SK-N-SH (cell line): ENCODE measurements at regions not wholly inside any gene's neighbourhood (a gene's known extent, or its start where the extent isn't known, plus 50 kb on each side); places are given as distances from the start of the nearest gene placed in this dataset.

Experiments
- CTCF ChIA-PET: fragments of 300-600, 350-600 bp; formaldehyde crosslinking; extraction: SDS; loops from one replicate; lab custom pipeline; 2021; lab: Yijun Ruan, JAX
- POLR2A ChIA-PET: fragments of 350-600 bp; sonication (Branson Sonifier 250); formaldehyde crosslinking; extraction: SDS; loops from one replicate; lab custom pipeline; 2020; ENCODE audit warnings: antibody characterized with exemption, inconsistent platforms; lab: Yijun Ruan, JAX
- DNase-seq: peaks from one replicate; pipeline ENCODE4 v3.0.0; 2012
- H2AFZ ChIP-seq: fragments of 200-600 bp; sonication (generic); 2 replicates; pipeline ENCODE4 v1.8.1; 2016; ENCODE audit warnings: antibody characterized with exemption, mild to moderate bottlenecking, low read depth
- H3F3A ChIP-seq: fragments of 200-600 bp; sonication (generic); replicated peaks from 2 replicates; pipeline ENCODE3; 2016; ENCODE audit warnings: antibody characterized with exemption, mild to moderate bottlenecking; ENCODE audit not compliant: insufficient read depth
- H3K27ac ChIP-seq, 2 experiments: fragments of 200-500 bp in 1 of 2; fragments of 200-600 bp in 1 of 2; sonication (Bioruptor generic) in 1 of 2; sonication (generic), shearing (Covaris generic) in 1 of 2; 2 replicates each; pipeline versions ENCODE4 v1.5.1 to v1.6.1; 2014 to 2016; ENCODE audit warnings: low read depth in 2 of 2, inconsistent platforms in 1 of 2, low read length in 1 of 2, mild to moderate bottlenecking in 1 of 2, mixed read lengths in 1 of 2
- H3K27me3 ChIP-seq: fragments of 200-600 bp; sonication (generic), shearing (Covaris generic); 2 replicates; pipeline ENCODE4 v1.6.1; 2016; ENCODE audit warnings: mixed run types; ENCODE audit not compliant: insufficient read depth
- H3K36me3 ChIP-seq, 2 experiments: fragments of 200-500 bp in 1 of 2; fragments of 200-600 bp in 1 of 2; sonication (Bioruptor generic) in 1 of 2; sonication (generic) in 1 of 2; replicated peaks in 1 of 2; 2 replicates each; pipeline versions ENCODE3 to v1.5.1; 2014 to 2016; ENCODE audit warnings: low read length in 1 of 2, mild to moderate bottlenecking in 1 of 2; ENCODE audit not compliant: insufficient read depth in 2 of 2, control insufficient read depth in 1 of 2
- H3K4me1 ChIP-seq, 2 experiments: fragments of 200-500 bp in 1 of 2; fragments of 200-600 bp in 1 of 2; sonication (Bioruptor generic) in 1 of 2; sonication (generic), shearing (Covaris generic) in 1 of 2; 2 replicates each; pipeline versions ENCODE4 v1.5.1 to v1.6.1; 2014 to 2016; ENCODE audit warnings: low read depth in 1 of 2, low read length in 1 of 2, mixed run types in 1 of 2; ENCODE audit not compliant: insufficient read depth in 2 of 2, control insufficient read depth in 1 of 2
- H3K4me2 ChIP-seq: fragments of 200-600 bp; sonication (generic), shearing (Covaris generic); 2 replicates; pipeline ENCODE4 v1.6.1; 2017; ENCODE audit warnings: mixed run types
- H3K4me3 ChIP-seq, 2 experiments: fragments of 200-500 bp in 1 of 2; fragments of 200-600 bp in 1 of 2; sonication (Bioruptor generic) in 1 of 2; sonication (generic), shearing (Covaris generic) in 1 of 2; 2 replicates each; pipeline versions ENCODE4 v1.5.1 to v1.8.1; 2014 to 2016; ENCODE audit warnings: low read depth in 2 of 2, inconsistent platforms in 1 of 2, low read length in 1 of 2, mild to moderate bottlenecking in 1 of 2, mixed read lengths in 1 of 2, moderate library complexity in 1 of 2
- H3K79me2 ChIP-seq: fragments of 200-600 bp; sonication (generic); 2 replicates; pipeline ENCODE4 v1.8.1; 2017; ENCODE audit warnings: mild to moderate bottlenecking; ENCODE audit not compliant: insufficient read depth
- H3K9ac ChIP-seq: fragments of 200-600 bp; sonication (generic); 2 replicates; pipeline ENCODE4 v1.6.1; 2017; ENCODE audit warnings: mixed run types
- H3K9me2 ChIP-seq: fragments of 200-600 bp; sonication (generic); 2 replicates; pipeline ENCODE4 v1.6.1; 2017; ENCODE audit warnings: mixed run types
- H3K9me3 ChIP-seq: fragments of 200-600 bp; sonication (generic); 2 replicates; pipeline ENCODE4 v1.6.1; 2017; ENCODE audit warnings: mixed run types, mild to moderate bottlenecking, moderate library complexity
- H4K20me1 ChIP-seq: fragments of 200-600 bp; sonication (generic); 2 replicates; pipeline ENCODE4 v1.6.1; 2017; ENCODE audit warnings: mild to moderate bottlenecking, mixed run types; ENCODE audit not compliant: insufficient read depth
- CHD2 ChIP-seq: fragments of 150-350 bp; IDR thresholded peaks from 2 replicates; pipeline ENCODE4 v1.6.1; 2018; ENCODE audit warnings: low read length; ENCODE audit not compliant: partially characterized antibody
- EP300 ChIP-seq, 2 experiments: IDR thresholded peaks; 2 replicates each; pipeline versions ENCODE4 v1.4.0 to v1.6.1; 2012; ENCODE audit warnings: borderline replicate concordance in 1 of 2, low read depth in 1 of 2, low read length in 1 of 2
- EZH2phosphoT487 ChIP-seq: fragments of 200-600 bp; sonication (generic); IDR thresholded peaks from 2 replicates; pipeline ENCODE4 v1.6.1; 2017; ENCODE audit warnings: low read depth, mixed run types, mild to moderate bottlenecking, antibody characterized with exemption, moderate library complexity, borderline replicate concordance
- FOSL2 ChIP-seq: IDR thresholded peaks from 2 replicates; pipeline ENCODE4 v1.4.0; 2012; ENCODE audit warnings: low read depth, mild to moderate bottlenecking, moderate library complexity, borderline replicate concordance
- FOXJ3 ChIP-seq: sonication (generic); formaldehyde crosslinking; IDR thresholded peaks from 2 replicates; pipeline ENCODE4 v1.5.1; 2020; ENCODE audit warnings: mild to moderate bottlenecking, missing genetic modification reagents
- FOXM1 ChIP-seq: IDR thresholded peaks from 2 replicates; pipeline ENCODE4 v1.4.0; 2012; ENCODE audit warnings: low read depth, mild to moderate bottlenecking
- GABPA ChIP-seq: IDR thresholded peaks from 2 replicates; pipeline ENCODE4 v1.4.0; 2012; ENCODE audit warnings: low read depth, mild to moderate bottlenecking
- MXI1 ChIP-seq: IDR thresholded peaks from 2 replicates; pipeline ENCODE4 v1.6.1; 2012; ENCODE audit warnings: mild to moderate bottlenecking, low read depth, low read length, improper control_type of control experiment
- NFIC ChIP-seq: IDR thresholded peaks from 2 replicates; pipeline ENCODE4 v1.4.0; 2012; ENCODE audit warnings: borderline replicate concordance
- POLR2AphosphoS5 ChIP-seq: IDR thresholded peaks from 2 replicates; pipeline ENCODE4 v1.6.1; 2012; ENCODE audit warnings: low read depth, low read length
- RAD21 ChIP-seq: IDR thresholded peaks from 2 replicates; pipeline ENCODE4 v1.6.1; 2012; ENCODE audit warnings: mild to moderate bottlenecking, low read length
- RCOR1 ChIP-seq: fragments of 150-350 bp; IDR thresholded peaks from 2 replicates; pipeline ENCODE4 v1.6.1; 2017; ENCODE audit warnings: antibody characterized with exemption, low read length
- SIN3A ChIP-seq: IDR thresholded peaks from 2 replicates; pipeline ENCODE4 v1.6.1; 2012; ENCODE audit warnings: low read depth, mild to moderate bottlenecking, low read length, moderate library complexity, borderline replicate concordance
- TAF1 ChIP-seq: IDR thresholded peaks from 2 replicates; pipeline ENCODE4 v1.6.1; 2012; ENCODE audit warnings: low read depth, mild to moderate bottlenecking, low read length, moderate library complexity, borderline replicate concordance
- TCF12 ChIP-seq: IDR thresholded peaks from 2 replicates; pipeline ENCODE4 v1.4.0; 2012
- USF1 ChIP-seq: IDR thresholded peaks from 2 replicates; pipeline ENCODE4 v1.4.0; 2012; ENCODE audit warnings: low read depth, borderline replicate concordance
- YY1 ChIP-seq: IDR thresholded peaks from 2 replicates; pipeline ENCODE4 v1.4.0; 2012; ENCODE audit warnings: low read depth, mild to moderate bottlenecking
- WGBS: methylation state at CpG from one replicate; pipeline ENCODE4 v1.1.6; 2017; ENCODE audit warnings: low lambda C conversion rate; 5-methylcytosine and 5-hydroxymethylcytosine counted together
- TF ChIP-seq, protein P1 (sequence below): IDR thresholded peaks from 2 replicates; pipeline ENCODE4 v1.4.0; 2012; ENCODE audit warnings: low read depth, borderline replicate concordance

- TF ChIP-seq TCF12 (peak; percentile 34), POLR2AphosphoS5 (no peak), FOXM1 (no peak), FOXJ3 (no peak), RAD21 (no peak)
Observed at GRCh38 chr2:234677758-234678538, 181.1 kb upstream of the ARL4C start (continued).

GRCh38 chr2:234676783-234677450 lies 180.0 kb upstream of the ARL4C start:
- peaks cover 36% of the 10 kb centered on the region for H3F3A ChIP-seq
- no peaks in the 10 kb centered on the region for H3K27me3 ChIP-seq
- DNase-seq: no peak
- no peaks in the 10 kb centered on the region for H4K20me1 ChIP-seq
- H3K9me2 ChIP-seq: no peaks in the 10 kb centered on the region
- no peak for TF ChIP-seq USF1
- no peak for TF ChIP-seq TAF1
- no peak for TF ChIP-seq YY1
- no peak for TF ChIP-seq GABPA
- no peak for TF ChIP-seq FOSL2
- no peak for TF ChIP-seq MXI1
- TF ChIP-seq, protein P1, sequence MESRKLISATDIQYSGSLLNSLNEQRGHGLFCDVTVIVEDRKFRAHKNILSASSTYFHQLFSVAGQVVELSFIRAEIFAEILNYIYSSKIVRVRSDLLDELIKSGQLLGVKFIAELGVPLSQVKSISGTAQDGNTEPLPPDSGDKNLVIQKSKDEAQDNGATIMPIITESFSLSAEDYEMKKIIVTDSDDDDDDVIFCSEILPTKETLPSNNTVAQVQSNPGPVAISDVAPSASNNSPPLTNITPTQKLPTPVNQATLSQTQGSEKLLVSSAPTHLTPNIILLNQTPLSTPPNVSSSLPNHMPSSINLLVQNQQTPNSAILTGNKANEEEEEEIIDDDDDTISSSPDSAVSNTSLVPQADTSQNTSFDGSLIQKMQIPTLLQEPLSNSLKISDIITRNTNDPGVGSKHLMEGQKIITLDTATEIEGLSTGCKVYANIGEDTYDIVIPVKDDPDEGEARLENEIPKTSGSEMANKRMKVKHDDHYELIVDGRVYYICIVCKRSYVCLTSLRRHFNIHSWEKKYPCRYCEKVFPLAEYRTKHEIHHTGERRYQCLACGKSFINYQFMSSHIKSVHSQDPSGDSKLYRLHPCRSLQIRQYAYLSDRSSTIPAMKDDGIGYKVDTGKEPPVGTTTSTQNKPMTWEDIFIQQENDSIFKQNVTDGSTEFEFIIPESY: no peak
- TF ChIP-seq FOXJ3: no peak
- no peak for TF ChIP-seq EZH2phosphoT487
- no peak for TF ChIP-seq POLR2AphosphoS5
- no peak for TF ChIP-seq FOXM1
- TF ChIP-seq RCOR1: no peak
- TF ChIP-seq NFIC: no peak
- no peak for TF ChIP-seq EP300 (IDR thresholded peaks at IDR 0.05; ENCODE audit: borderline replicate concordance in 1 of 2, low read depth in 1 of 2, low read length in 1 of 2)
- no peak for TF ChIP-seq SIN3A
- TF ChIP-seq CHD2: no peak
- WGBS: 93% methylated on average over 8 of the region's 8 CpGs
- peaks cover 2 to 37% of the 10 kb centered on the region in 2 experiments for H3K4me1 ChIP-seq
- no peak overlapping the region for H3K27ac ChIP-seq
- no peak overlapping the region for H3K9ac ChIP-seq
- H3K4me3 ChIP-seq: no peak overlapping the region
- CTCF ChIA-PET: interaction anchor here (1.1 kb wide), 1 partner anchor 15 kb away, joined by 3 read pairs; no protein-coding TSS in a partner anchor
- POLR2A ChIA-PET: no interaction called here
- H3K4me2 ChIP-seq: no peak overlapping the region
- no peak overlapping the region for H2AFZ ChIP-seq
- no peaks in the 10 kb centered on the region for H3K9me3 ChIP-seq
- H3K79me2 ChIP-seq: no peaks in the 10 kb centered on the region
- no peaks in the 10 kb centered on the region for H3K36me3 ChIP-seq
